Ishikawa (cell line): ENCODE measurements at regions not wholly inside any gene's neighbourhood (a gene's known extent, or its start where the extent isn't known, plus 50 kb on each side); places are given as distances from the start of the nearest gene placed in this dataset.

Experiments
- CREB1 ChIP-seq: IDR thresholded peaks from 2 replicates; pipeline ENCODE4 v1.6.1; 2012; ENCODE audit warnings: low read depth
- EP300 ChIP-seq: IDR thresholded peaks from 2 replicates; pipeline ENCODE4 v1.6.1; 2012; ENCODE audit warnings: borderline replicate concordance
- FOXM1 ChIP-seq: IDR thresholded peaks from 2 replicates; pipeline ENCODE4 v1.6.1; 2012; ENCODE audit warnings: low read depth, borderline replicate concordance
- MAX ChIP-seq: IDR thresholded peaks from 2 replicates; pipeline ENCODE4 v1.6.1; 2012
- NFIC ChIP-seq: IDR thresholded peaks from 2 replicates; pipeline ENCODE4 v1.6.1; 2012
- REST ChIP-seq: IDR thresholded peaks from 2 replicates; pipeline ENCODE4 v1.6.1; 2012; ENCODE audit warnings: low read depth, mild to moderate bottlenecking
- TAF1 ChIP-seq: IDR thresholded peaks from 2 replicates; pipeline ENCODE4 v1.6.1; 2012; ENCODE audit warnings: low read depth, mild to moderate bottlenecking
- USF1 ChIP-seq: IDR thresholded peaks from 2 replicates; pipeline ENCODE4 v1.6.1; 2012
- YY1 ChIP-seq: IDR thresholded peaks from 2 replicates; pipeline ENCODE4 v1.6.1; 2012; ENCODE audit warnings: low read depth
- ZBTB7A ChIP-seq: IDR thresholded peaks from 2 replicates; pipeline ENCODE4 v1.6.1; 2012; ENCODE audit warnings: low read depth

- TF ChIP-seq EP300, result no peak
- TF ChIP-seq MAX, result no peak
- TF ChIP-seq CREB1, result no peak
- TF ChIP-seq ZBTB7A, result no peak
- no peak for TF ChIP-seq REST
- no peak for TF ChIP-seq NFIC
- TF ChIP-seq USF1, result no peak
- no peak for TF ChIP-seq FOXM1
- no peak for TF ChIP-seq TAF1
- TF ChIP-seq YY1, result no peak
These were observed 77.5 kb upstream of the GDF10 start for GRCh38 chr10:47222461-47222860.
